KMS-11 (cell line): ENCODE measurements at regions not wholly inside any gene's neighbourhood (a gene's known extent, or its start where the extent isn't known, plus 50 kb on each side); places are given as distances from the start of the nearest gene placed in this dataset.

Source experiments
- H2AFZ ChIP-seq: fragments of 200-600 bp; sonication (generic); 2 replicates; pipeline ENCODE4 v1.6.1; 2016; ENCODE audit warnings: antibody characterized with exemption, mixed run types, low read depth
- H3K27ac ChIP-seq: fragments of 200-600 bp; sonication (generic); 2 replicates; pipeline ENCODE4 v1.6.1; 2016; ENCODE audit warnings: mild to moderate bottlenecking, mixed run types
- H3K27me3 ChIP-seq: fragments of 200-600 bp; sonication (generic); 2 replicates; pipeline ENCODE4 v1.6.1; 2017; ENCODE audit warnings: mild to moderate bottlenecking, low read depth, mixed run types, moderate library complexity; ENCODE audit not compliant: insufficient read depth
- H3K36me3 ChIP-seq: fragments of 200-600 bp; sonication (generic); 2 replicates; pipeline ENCODE4 v1.6.1; 2017; ENCODE audit warnings: mild to moderate bottlenecking, mixed run types; ENCODE audit not compliant: insufficient read depth
- H3K4me1 ChIP-seq: fragments of 200-600 bp; sonication (generic); 2 replicates; pipeline ENCODE4 v1.6.1; 2016; ENCODE audit warnings: mild to moderate bottlenecking, low read depth, mixed run types; ENCODE audit not compliant: poor library complexity, severe bottlenecking
- H3K4me2 ChIP-seq: fragments of 200-600 bp; sonication (generic); 2 replicates; pipeline ENCODE4 v1.7.0; 2016; ENCODE audit warnings: mild to moderate bottlenecking, mixed run types
- H3K4me3 ChIP-seq: fragments of 200-600 bp; sonication (generic); IDR thresholded peaks from 2 replicates; pipeline ENCODE4 v1.6.1; 2017; ENCODE audit warnings: low read depth, low read length, mixed read lengths; ENCODE audit not compliant: insufficient read depth
- H3K79me2 ChIP-seq: fragments of 200-600 bp; sonication (generic); 2 replicates; pipeline ENCODE4 v1.6.1; 2016; ENCODE audit warnings: low read depth, mixed run types; ENCODE audit not compliant: insufficient read depth
- H3K9ac ChIP-seq: fragments of 200-600 bp; sonication (generic); 2 replicates; pipeline ENCODE4 v1.6.1; 2016; ENCODE audit warnings: mild to moderate bottlenecking, mixed run types
- H4K20me1 ChIP-seq: fragments of 200-600 bp; sonication (generic); 2 replicates; pipeline ENCODE4 v1.6.1; 2016; ENCODE audit warnings: mild to moderate bottlenecking, mixed run types; ENCODE audit not compliant: insufficient read depth
- TF ChIP-seq, protein P1 (sequence below): fragments of 200-600 bp; sonication (generic); conservative IDR thresholded peaks from 2 replicates; pipeline ENCODE4 v1.6.1; 2017; ENCODE audit warnings: low read depth, mild to moderate bottlenecking, antibody characterized with exemption, low read length, moderate library complexity, mixed read lengths

GRCh38 chr2:64711252-64711800 lies 57.6 kb upstream of the SERTAD2 start:
- H3K36me3 ChIP-seq = no peaks in the 10 kb centered on the region
- TF ChIP-seq, protein P1, sequence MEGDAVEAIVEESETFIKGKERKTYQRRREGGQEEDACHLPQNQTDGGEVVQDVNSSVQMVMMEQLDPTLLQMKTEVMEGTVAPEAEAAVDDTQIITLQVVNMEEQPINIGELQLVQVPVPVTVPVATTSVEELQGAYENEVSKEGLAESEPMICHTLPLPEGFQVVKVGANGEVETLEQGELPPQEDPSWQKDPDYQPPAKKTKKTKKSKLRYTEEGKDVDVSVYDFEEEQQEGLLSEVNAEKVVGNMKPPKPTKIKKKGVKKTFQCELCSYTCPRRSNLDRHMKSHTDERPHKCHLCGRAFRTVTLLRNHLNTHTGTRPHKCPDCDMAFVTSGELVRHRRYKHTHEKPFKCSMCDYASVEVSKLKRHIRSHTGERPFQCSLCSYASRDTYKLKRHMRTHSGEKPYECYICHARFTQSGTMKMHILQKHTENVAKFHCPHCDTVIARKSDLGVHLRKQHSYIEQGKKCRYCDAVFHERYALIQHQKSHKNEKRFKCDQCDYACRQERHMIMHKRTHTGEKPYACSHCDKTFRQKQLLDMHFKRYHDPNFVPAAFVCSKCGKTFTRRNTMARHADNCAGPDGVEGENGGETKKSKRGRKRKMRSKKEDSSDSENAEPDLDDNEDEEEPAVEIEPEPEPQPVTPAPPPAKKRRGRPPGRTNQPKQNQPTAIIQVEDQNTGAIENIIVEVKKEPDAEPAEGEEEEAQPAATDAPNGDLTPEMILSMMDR = no peak
- no peaks in the 10 kb centered on the region for H3K79me2 ChIP-seq
- no peaks in the 10 kb centered on the region for H3K27me3 ChIP-seq
- H3K27ac ChIP-seq = no peak overlapping the region
- H3K4me3 ChIP-seq = no peak overlapping the region
- no peaks in the 10 kb centered on the region for H4K20me1 ChIP-seq
- H3K4me1 ChIP-seq = no peaks in the 10 kb centered on the region
- no peak overlapping the region for H3K4me2 ChIP-seq
- H3K9ac ChIP-seq = no peak overlapping the region
- no peak overlapping the region for H2AFZ ChIP-seq

DNA sequence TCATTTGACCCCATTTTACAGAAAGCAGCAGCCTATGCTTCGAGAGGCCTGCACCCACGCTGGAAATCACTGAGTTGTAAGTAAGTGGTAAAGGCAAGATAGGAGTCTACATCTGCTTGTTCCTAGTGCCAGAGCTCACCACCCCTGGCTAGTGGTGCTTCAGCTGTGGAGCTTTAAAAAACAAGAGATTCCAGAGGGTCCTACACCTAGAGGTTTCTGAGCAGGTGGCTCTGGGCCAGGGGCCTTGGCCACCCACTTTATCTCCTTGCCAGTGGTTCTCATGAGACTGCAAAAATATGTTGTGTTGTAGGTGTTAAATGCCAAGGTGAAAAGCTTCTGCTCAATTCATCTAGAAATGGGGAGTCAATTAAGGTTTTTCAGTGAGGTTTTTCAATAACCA lies 60.0 kb upstream of the SERTAD2 start:
- Histone ChIP-seq H3K79me2 (no peaks in the 10 kb centered on the region), H3K27me3 (no peaks in the 10 kb centered on the region), H2AFZ (no peak overlapping the region)

GRCh38 chr2:64716569-64716968 lies 62.9 kb upstream of the SERTAD2 start:
- Histone ChIP-seq H3K27me3 (no peaks in the 10 kb centered on the region), H3K36me3 (no peaks in the 10 kb centered on the region), H3K4me1 (no peaks in the 10 kb centered on the region), H3K9ac (no peak overlapping the region), H4K20me1 (no peaks in the 10 kb centered on the region), H3K4me2 (no peak overlapping the region), H2AFZ (no peak overlapping the region), H3K27ac (no peak overlapping the region), H3K79me2 (no peaks in the 10 kb centered on the region), H3K4me3 (no peak overlapping the region)
- TF ChIP-seq, protein P1 = no peak

More for the DNA sequence above, 60.0 kb upstream of the SERTAD2 start:
- H3K9ac ChIP-seq = no peak overlapping the region
- H3K4me1 ChIP-seq = no peaks in the 10 kb centered on the region
- TF ChIP-seq, protein P1 = no peak
- H3K4me2 ChIP-seq = no peak overlapping the region
- H3K27ac ChIP-seq = no peak overlapping the region
- H3K36me3 ChIP-seq = no peaks in the 10 kb centered on the region
- no peaks in the 10 kb centered on the region for H4K20me1 ChIP-seq
- no peak overlapping the region for H3K4me3 ChIP-seq

DNA sequence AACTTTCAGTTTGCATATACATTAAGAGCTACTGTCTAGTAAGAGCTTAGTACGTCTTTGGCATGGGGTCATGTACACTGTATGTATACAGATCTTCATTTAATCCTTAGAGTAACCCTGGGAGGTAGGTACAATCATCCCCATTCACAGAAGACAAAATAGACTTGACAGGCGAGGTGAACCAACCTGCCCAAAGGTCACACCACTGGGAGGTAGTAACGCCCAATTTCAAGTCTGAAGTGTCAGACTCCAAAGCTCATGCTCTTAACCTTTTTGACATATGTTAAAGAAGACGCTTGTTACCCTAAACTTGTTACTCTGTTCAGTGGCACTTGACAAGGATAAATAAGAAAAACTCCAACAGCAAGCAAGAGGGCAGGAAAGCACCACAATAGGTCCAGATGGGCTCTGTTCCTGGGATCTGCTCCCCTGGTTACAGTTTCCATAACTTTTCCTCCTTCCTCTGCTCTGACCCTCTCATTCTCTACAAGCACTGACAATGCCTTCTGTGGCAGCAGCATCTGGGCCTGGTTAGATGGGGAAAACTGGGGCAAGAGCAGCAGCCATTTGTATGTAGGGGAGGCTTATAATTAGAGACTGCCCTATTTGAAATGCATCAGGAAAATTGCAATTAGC lies 64.7 kb upstream of the SERTAD2 start:
- no peaks in the 10 kb centered on the region for H3K27me3 ChIP-seq

More for the DNA sequence above, 64.7 kb upstream of the SERTAD2 start:
- Histone ChIP-seq H3K4me2 (no peak overlapping the region), H3K4me3 (no peak overlapping the region), H3K36me3 (no peaks in the 10 kb centered on the region), H4K20me1 (no peaks in the 10 kb centered on the region), H3K4me1 (no peaks in the 10 kb centered on the region), H3K9ac (no peak overlapping the region), H3K27ac (no peak overlapping the region), H2AFZ (no peak overlapping the region), H3K79me2 (no peaks in the 10 kb centered on the region)
- TF ChIP-seq, protein P1 = no peak
